ENCODE measurements at regions not wholly inside any gene's neighbourhood (a gene's known extent, or its start where the extent isn't known, plus 50 kb on each side); places are given as distances from the start of the nearest gene placed in this dataset.

- no peak for TF ChIP-seq CTCF (IDR thresholded peaks at IDR 0.05; ENCODE audit: insufficient read depth, low read depth, low read length)
- TF ChIP-seq EZH2 (IDR thresholded peaks at IDR 0.05; ENCODE audit: insufficient read depth, low read length), result no peak
Observed at GRCh38 chr11:23869671-23870070, 627.2 kb upstream of the LUZP2 start.
